ENCODE measurements at regions not wholly inside any gene's neighbourhood (a gene's known extent, or its start where the extent isn't known, plus 50 kb on each side); places are given as distances from the start of the nearest gene placed in this dataset.

- H3F3A ChIP-seq (replicated peaks; ENCODE audit: insufficient read depth), result no peaks in the 10 kb centered on the region
- no peaks in the 10 kb centered on the region for H3K36me3 ChIP-seq (replicated peaks in 1 of 2; ENCODE audit: control insufficient read depth in 1 of 2, insufficient read depth in 2 of 2, low read length in 1 of 2)
- H3K27me3 ChIP-seq (ENCODE audit: insufficient read depth), result no peaks in the 10 kb centered on the region
- no peaks in the 10 kb centered on the region for H3K9me2 ChIP-seq
- H3K9me3 ChIP-seq, result no peaks in the 10 kb centered on the region
- no peaks in the 10 kb centered on the region for H3K79me2 ChIP-seq (ENCODE audit: insufficient read depth)
- H2AFZ ChIP-seq (ENCODE audit: low read depth), result 0 out of 2 replicates have a peak overlapping the region, but pooled peaks have one; percentile 1
- H4K20me1 ChIP-seq (ENCODE audit: insufficient read depth), result no peaks in the 10 kb centered on the region
- no peak overlapping the region for H3K4me3 ChIP-seq (ENCODE audit: low read depth in 2 of 2, low read length in 1 of 2)
- H3K4me2 ChIP-seq, result peak overlapping the region; percentile 36; the same call in 1 of the 2 replicates
- ChIA-PET CTCF (interaction anchor here (0.6 to 1.4 kb wide), 2 partner anchors 177 kb away, joined by 3 to 7 read pairs; no protein-coding TSS in a partner anchor), POLR2A (no interaction called here)
- H3K4me1 ChIP-seq (ENCODE audit: control insufficient read depth in 1 of 2, insufficient read depth in 2 of 2, low read depth in 1 of 2, low read length in 1 of 2), result peaks cover 6 to 25% of the 10 kb centered on the region in 2 experiments; a peak in 2 of 4 replicates
- WGBS (ENCODE audit: low lambda C conversion rate), result 64% methylated on average over 6 of the region's 6 CpGs
- no peak for DNase-seq
- no peak overlapping the region for H3K9ac ChIP-seq
- no peak overlapping the region for H3K27ac ChIP-seq (ENCODE audit: low read depth in 2 of 2, low read length in 1 of 2)
- TF ChIP-seq FOXJ3 (CRISPR knock-in tag; IDR thresholded peaks at IDR 0.05) (no peak), CHD2 (IDR thresholded peaks at IDR 0.05; ENCODE audit: low read length, partially characterized antibody) (no peak), FOSL2 (IDR thresholded peaks at IDR 0.05; ENCODE audit: borderline replicate concordance, low read depth) (peak; percentile 24; the same call in 1 of the 2 replicates)
Measured at GRCh38 chr10:78224602-78225001, 190.9 kb downstream of the RPS24 start.

DNA sequence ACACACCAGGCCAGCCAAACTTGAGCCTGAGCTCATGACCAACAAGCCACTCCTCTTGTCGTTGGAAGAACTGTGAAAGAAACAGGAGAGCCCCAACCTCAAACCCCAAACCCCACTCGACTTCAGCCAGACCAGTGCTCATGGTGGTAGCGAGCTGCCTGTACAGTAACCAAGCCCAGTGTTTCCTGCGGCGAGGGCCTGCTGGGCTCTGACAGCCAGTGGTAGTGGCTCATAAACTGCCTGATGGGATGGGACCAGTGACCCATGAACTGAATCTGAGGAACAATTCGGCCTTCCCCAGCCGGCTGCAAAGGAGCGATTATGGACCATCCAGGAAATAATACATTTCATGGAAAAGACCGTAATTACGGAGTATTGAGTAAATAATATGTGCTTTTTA, 191.9 kb downstream of the RPS24 start:
- Histone ChIP-seq H3K27ac (ENCODE audit: low read depth in 2 of 2, low read length in 1 of 2) (no peak overlapping the region), H3K9ac (no peak overlapping the region), H3K36me3 (replicated peaks in 1 of 2; ENCODE audit: control insufficient read depth in 1 of 2, insufficient read depth in 2 of 2, low read length in 1 of 2) (no peaks in the 10 kb centered on the region), H3K27me3 (ENCODE audit: insufficient read depth) (no peaks in the 10 kb centered on the region), H3K4me1 (ENCODE audit: control insufficient read depth in 1 of 2, insufficient read depth in 2 of 2, low read depth in 1 of 2, low read length in 1 of 2) (peaks cover 6 to 27% of the 10 kb centered on the region in 2 experiments; a peak in 2 of 4 replicates), H3K9me2 (no peaks in the 10 kb centered on the region), H2AFZ (ENCODE audit: low read depth) (no peak overlapping the region), H3K4me2 (no peak overlapping the region), H3F3A (replicated peaks; ENCODE audit: insufficient read depth) (no peaks in the 10 kb centered on the region), H4K20me1 (ENCODE audit: insufficient read depth) (no peaks in the 10 kb centered on the region), H3K4me3 (ENCODE audit: low read depth in 2 of 2, low read length in 1 of 2) (no peak overlapping the region), H3K9me3 (no peaks in the 10 kb centered on the region), H3K79me2 (ENCODE audit: insufficient read depth) (no peaks in the 10 kb centered on the region)
- ChIA-PET CTCF (no interaction called here), POLR2A (no interaction called here)
- TF ChIP-seq SMC3 (IDR thresholded peaks at IDR 0.05; ENCODE audit: low read depth, low read length) (no peak), GATA2 (CRISPR knock-in tag; IDR thresholded peaks at IDR 0.05) (no peak), POLR2AphosphoS5 (IDR thresholded peaks at IDR 0.05; ENCODE audit: low read depth, low read length) (no peak), RCOR1 (IDR thresholded peaks at IDR 0.05; ENCODE audit: low read length) (no peak), MEF2A (IDR thresholded peaks at IDR 0.05; ENCODE audit: borderline replicate concordance, low read depth) (no peak), MAX (IDR thresholded peaks at IDR 0.05; ENCODE audit: low read depth) (no peak), FOXJ3 (CRISPR knock-in tag; IDR thresholded peaks at IDR 0.05) (no peak), IRF3 (IDR thresholded peaks at IDR 0.05; ENCODE audit: low read depth, low read length) (no peak), RFX5 (IDR thresholded peaks at IDR 0.05; ENCODE audit: low read length) (no peak), TEAD4 (IDR thresholded peaks at IDR 0.05; ENCODE audit: borderline replicate concordance, insufficient read depth) (no peak), YY1 (IDR thresholded peaks at IDR 0.05; ENCODE audit: low read depth) (no peak), FOXM1 (IDR thresholded peaks at IDR 0.05; ENCODE audit: low read depth) (no peak), JUND (IDR thresholded peaks at IDR 0.05) (no peak), TCF12 (IDR thresholded peaks at IDR 0.05) (no peak), FOSL2 (IDR thresholded peaks at IDR 0.05; ENCODE audit: borderline replicate concordance, low read depth) (no peak)
- TF ChIP-seq, protein P1, sequence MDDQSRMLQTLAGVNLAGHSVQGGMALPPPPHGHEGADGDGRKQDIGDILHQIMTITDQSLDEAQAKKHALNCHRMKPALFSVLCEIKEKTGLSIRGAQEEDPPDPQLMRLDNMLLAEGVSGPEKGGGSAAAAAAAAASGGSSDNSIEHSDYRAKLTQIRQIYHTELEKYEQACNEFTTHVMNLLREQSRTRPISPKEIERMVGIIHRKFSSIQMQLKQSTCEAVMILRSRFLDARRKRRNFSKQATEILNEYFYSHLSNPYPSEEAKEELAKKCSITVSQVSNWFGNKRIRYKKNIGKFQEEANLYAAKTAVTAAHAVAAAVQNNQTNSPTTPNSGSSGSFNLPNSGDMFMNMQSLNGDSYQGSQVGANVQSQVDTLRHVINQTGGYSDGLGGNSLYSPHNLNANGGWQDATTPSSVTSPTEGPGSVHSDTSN (IDR thresholded peaks at IDR 0.05), result no peak
- TF ChIP-seq, protein P2, sequence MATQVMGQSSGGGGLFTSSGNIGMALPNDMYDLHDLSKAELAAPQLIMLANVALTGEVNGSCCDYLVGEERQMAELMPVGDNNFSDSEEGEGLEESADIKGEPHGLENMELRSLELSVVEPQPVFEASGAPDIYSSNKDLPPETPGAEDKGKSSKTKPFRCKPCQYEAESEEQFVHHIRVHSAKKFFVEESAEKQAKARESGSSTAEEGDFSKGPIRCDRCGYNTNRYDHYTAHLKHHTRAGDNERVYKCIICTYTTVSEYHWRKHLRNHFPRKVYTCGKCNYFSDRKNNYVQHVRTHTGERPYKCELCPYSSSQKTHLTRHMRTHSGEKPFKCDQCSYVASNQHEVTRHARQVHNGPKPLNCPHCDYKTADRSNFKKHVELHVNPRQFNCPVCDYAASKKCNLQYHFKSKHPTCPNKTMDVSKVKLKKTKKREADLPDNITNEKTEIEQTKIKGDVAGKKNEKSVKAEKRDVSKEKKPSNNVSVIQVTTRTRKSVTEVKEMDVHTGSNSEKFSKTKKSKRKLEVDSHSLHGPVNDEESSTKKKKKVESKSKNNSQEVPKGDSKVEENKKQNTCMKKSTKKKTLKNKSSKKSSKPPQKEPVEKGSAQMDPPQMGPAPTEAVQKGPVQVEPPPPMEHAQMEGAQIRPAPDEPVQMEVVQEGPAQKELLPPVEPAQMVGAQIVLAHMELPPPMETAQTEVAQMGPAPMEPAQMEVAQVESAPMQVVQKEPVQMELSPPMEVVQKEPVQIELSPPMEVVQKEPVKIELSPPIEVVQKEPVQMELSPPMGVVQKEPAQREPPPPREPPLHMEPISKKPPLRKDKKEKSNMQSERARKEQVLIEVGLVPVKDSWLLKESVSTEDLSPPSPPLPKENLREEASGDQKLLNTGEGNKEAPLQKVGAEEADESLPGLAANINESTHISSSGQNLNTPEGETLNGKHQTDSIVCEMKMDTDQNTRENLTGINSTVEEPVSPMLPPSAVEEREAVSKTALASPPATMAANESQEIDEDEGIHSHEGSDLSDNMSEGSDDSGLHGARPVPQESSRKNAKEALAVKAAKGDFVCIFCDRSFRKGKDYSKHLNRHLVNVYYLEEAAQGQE (IDR thresholded peaks at IDR 0.05; ENCODE audit: low read depth, low read length), result no peak
- TF ChIP-seq, protein P3, sequence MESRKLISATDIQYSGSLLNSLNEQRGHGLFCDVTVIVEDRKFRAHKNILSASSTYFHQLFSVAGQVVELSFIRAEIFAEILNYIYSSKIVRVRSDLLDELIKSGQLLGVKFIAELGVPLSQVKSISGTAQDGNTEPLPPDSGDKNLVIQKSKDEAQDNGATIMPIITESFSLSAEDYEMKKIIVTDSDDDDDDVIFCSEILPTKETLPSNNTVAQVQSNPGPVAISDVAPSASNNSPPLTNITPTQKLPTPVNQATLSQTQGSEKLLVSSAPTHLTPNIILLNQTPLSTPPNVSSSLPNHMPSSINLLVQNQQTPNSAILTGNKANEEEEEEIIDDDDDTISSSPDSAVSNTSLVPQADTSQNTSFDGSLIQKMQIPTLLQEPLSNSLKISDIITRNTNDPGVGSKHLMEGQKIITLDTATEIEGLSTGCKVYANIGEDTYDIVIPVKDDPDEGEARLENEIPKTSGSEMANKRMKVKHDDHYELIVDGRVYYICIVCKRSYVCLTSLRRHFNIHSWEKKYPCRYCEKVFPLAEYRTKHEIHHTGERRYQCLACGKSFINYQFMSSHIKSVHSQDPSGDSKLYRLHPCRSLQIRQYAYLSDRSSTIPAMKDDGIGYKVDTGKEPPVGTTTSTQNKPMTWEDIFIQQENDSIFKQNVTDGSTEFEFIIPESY (IDR thresholded peaks at IDR 0.05; ENCODE audit: borderline replicate concordance, low read depth), result no peak
- TF ChIP-seq, protein P4, sequence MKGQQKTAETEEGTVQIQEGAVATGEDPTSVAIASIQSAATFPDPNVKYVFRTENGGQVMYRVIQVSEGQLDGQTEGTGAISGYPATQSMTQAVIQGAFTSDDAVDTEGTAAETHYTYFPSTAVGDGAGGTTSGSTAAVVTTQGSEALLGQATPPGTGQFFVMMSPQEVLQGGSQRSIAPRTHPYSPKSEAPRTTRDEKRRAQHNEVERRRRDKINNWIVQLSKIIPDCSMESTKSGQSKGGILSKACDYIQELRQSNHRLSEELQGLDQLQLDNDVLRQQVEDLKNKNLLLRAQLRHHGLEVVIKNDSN (IDR thresholded peaks at IDR 0.05; ENCODE audit: borderline replicate concordance, low read depth), result no peak
- 93% methylated on average over 10 of the region's 10 CpGs for WGBS (ENCODE audit: low lambda C conversion rate)
- DNase-seq, result no peak
